OCI-LY7 (cell line): ENCODE measurements at regions not wholly inside any gene's neighbourhood (a gene's known extent, or its start where the extent isn't known, plus 50 kb on each side); places are given as distances from the start of the nearest gene placed in this dataset.

Experiments
- CTCF ChIP-seq: fragments of 200-600 bp; sonication (generic); conservative IDR thresholded peaks from 2 replicates; pipeline ENCODE4 v1.5.1; 2014; ENCODE audit warnings: mild to moderate bottlenecking, antibody characterized with exemption, low read length, moderate library complexity, mixed read lengths
- EZH2phosphoT487 ChIP-seq: fragments of 200-600 bp; sonication (generic); IDR thresholded peaks from 2 replicates; pipeline ENCODE4 v1.6.1; 2018; ENCODE audit warnings: low read depth, borderline replicate concordance, mild to moderate bottlenecking, mixed run types, antibody characterized with exemption, low read length, moderate library complexity, mixed read lengths

DNA sequence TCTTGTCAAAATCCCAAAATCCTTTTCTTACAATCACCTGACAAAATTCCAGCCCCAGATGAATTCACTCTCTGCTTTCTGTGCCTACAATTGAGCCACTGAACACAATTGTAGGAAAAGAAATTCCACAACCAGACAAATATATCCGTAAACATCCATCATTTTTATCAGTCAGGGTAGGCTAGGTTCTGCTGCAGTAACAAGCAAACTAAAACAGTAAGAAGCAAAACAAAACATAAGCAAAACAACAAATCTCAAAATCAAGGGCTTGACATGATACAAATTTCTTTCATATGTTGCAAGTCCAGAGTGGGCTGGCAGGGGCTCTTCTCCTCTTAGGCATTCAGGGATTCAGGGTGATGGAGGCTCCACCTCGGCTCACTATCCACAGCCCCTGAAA, 114.2 kb upstream of the MAN2A1 start:
- TF ChIP-seq CTCF (no peak), EZH2phosphoT487 (no peak)
